Suppressor macrophage (primary cell): ENCODE measurements at regions not wholly inside any gene's neighbourhood (a gene's known extent, or its start where the extent isn't known, plus 50 kb on each side); places are given as distances from the start of the nearest gene placed in this dataset.

Experiments used
- DNase-seq, 4 experiments: peaks; one replicate each; pipeline ENCODE4 v3.0.0-alpha.2; 2020 to 2022

GRCh38 chr10:108913300-108913699, 1010.0 kb downstream of the XPNPEP1 start:
- DNase-seq: no peak

- DNase-seq: peak in 1 of 4 experiments; percentile 7
Measured at GRCh38 chr10:108911814-108912541, 1011.3 kb downstream of the XPNPEP1 start.

- no peak for DNase-seq
Measured at GRCh38 chr10:108908096-108908495, 1015.2 kb downstream of the XPNPEP1 start.

GRCh38 chr10:108905821-108906220, 1017.5 kb downstream of the XPNPEP1 start:
- DNase-seq: no peak

GRCh38 chr10:108905171-108905570, 1018.1 kb downstream of the XPNPEP1 start:
- no peak for DNase-seq

GRCh38 chr10:108904163-108904838, 1019.0 kb downstream of the XPNPEP1 start:
- DNase-seq: no peak

- no peak for DNase-seq
Measured at GRCh38 chr10:108902619-108903285, 1020.6 kb downstream of the XPNPEP1 start.

- DNase-seq: no peak
Measured at GRCh38 chr10:108901781-108902618, 1021.3 kb downstream of the XPNPEP1 start.

- no peak for DNase-seq
Measured at GRCh38 chr10:108899670-108900069, 1023.6 kb downstream of the XPNPEP1 start.

- no peak for DNase-seq
Measured at GRCh38 chr10:108894402-108895301, 1028.7 kb downstream of the XPNPEP1 start.

GRCh38 chr10:108877095-108877561, 1046.2 kb downstream of the XPNPEP1 start:
- DNase-seq: no peak

- no peak for DNase-seq
Measured at GRCh38 chr10:108872854-108873253, 1050.5 kb downstream of the XPNPEP1 start.

- DNase-seq: no peak
Measured at GRCh38 chr10:108868881-108869280, 1054.4 kb downstream of the XPNPEP1 start.

- no peak for DNase-seq
Measured at GRCh38 chr10:108862676-108863350, 1060.5 kb downstream of the XPNPEP1 start.

GRCh38 chr10:108861181-108861754, 1062.0 kb downstream of the XPNPEP1 start:
- DNase-seq: no peak

- no peak for DNase-seq
Measured at GRCh38 chr10:108852211-108852610, 1071.1 kb downstream of the XPNPEP1 start.

GRCh38 chr10:108850138-108850854, 1073.0 kb downstream of the XPNPEP1 start:
- peak in 2 of 4 experiments; percentile 5 to 18 for DNase-seq

GRCh38 chr10:108849688-108850087, 1073.6 kb downstream of the XPNPEP1 start:
- no peak for DNase-seq

GRCh38 chr10:108849186-108849585, 1074.1 kb downstream of the XPNPEP1 start:
- DNase-seq: no peak

- DNase-seq: no peak
Measured at GRCh38 chr10:108848046-108848445, 1075.3 kb downstream of the XPNPEP1 start.
